Omental fat pad (tissue), 3 donors: ENCODE measurements at regions not wholly inside any gene's neighbourhood (a gene's known extent, or its start where the extent isn't known, plus 50 kb on each side); places are given as distances from the start of the nearest gene placed in this dataset.

ENCODE experiments used
- ATAC-seq: fragments of 150-250 bp; one replicate; pipeline ENCODE4 v1.9.1; 2016; ENCODE audit warnings: mild to moderate bottlenecking, moderate library complexity; ENCODE audit not compliant: low FRiP score
- DNase-seq: peaks from one replicate; pipeline ENCODE4 v3.0.0-alpha.2; 2019; ENCODE audit warnings: low spot score
- CTCF ChIP-seq, 3 donors: fragments of 450-650 bp; IDR thresholded peaks; one replicate each; pipeline ENCODE4 v1.5.1; 2016 to 2017; ENCODE audit warnings: antibody characterized with exemption in 3 of 3, mild to moderate bottlenecking in 3 of 3, moderate library complexity in 2 of 3

GRCh38 chr10:128868481-128868880 is 598.6 kb upstream of the MGMT start:
- DNase-seq (no peak), ATAC-seq (no peak)
- TF ChIP-seq CTCF (IDR thresholded peaks at IDR 0.05), result no peak

DNA sequence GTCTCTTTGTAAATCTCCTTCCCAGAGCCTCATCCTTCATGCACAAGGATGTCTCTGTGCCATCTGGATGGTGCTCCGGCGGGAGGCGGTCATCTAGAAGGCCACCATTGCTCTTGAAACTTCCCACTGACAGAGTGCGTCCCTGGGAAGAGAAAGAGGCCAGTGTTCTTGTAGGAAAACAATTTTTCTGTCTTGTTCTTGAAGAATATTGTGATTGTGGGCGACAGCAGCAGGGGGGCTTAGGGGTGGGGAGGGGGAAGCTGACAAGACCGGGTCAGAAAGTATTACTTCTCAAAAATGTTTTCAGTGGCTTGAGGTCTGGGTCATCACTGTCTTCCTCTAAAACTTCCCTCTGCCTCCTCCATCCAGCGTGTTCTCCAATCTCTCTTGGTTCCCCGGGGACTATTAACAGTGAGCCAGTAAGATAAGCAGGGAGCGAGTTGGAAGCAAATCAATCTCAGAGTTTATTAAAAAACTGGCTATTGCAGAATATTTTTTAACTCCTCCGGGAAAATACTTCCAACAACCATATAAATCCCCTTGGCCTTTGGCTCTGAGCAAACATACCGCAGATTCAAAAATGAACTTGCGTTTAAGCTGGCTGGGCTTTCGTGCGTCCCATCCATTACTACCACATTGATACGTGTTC is 597.8 kb upstream of the MGMT start:
- DNase-seq (no peak), ATAC-seq (no peak)
- no peak for TF ChIP-seq CTCF (IDR thresholded peaks at IDR 0.05)

DNA sequence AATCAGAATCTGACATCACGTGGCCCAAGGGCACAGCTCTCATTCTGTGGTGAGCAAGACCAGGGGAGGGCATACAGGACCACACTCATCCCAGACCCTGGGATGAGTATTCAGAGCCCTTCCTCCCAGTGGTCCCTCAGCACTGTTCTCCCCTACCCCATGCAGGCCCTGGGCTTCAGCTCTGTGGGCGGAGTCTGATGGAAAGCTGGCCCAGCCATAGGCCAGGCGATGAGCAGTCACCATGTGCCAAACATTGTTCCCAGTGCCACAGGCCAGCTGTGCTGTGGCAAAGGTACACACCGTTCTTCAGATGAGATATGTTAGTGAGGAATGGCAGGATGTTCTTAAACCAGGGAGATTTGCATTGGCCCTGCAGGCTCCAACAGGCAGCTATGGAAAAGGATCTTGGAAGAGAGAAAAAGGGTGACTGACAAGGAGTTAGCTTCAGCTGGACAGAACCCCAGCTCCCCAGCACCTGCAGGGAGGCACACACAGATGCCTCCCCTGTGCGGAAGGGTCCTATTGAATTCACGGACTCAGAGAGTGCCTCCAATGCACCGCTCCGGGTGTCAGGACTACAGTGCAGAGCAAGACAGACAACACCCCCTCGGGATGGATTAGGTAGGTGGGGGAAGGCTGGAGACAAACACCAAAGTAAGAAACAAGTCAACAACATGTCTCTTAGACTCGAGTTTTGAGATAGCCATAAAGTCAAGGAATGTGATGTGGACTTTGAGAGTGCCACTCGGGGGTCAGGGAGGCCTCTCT is 596.0 kb upstream of the MGMT start:
- ATAC-seq (no peak), DNase-seq (no peak)
- TF ChIP-seq CTCF (IDR thresholded peaks at IDR 0.05), result no peak

GRCh38 chr10:128871671-128872231 is 595.3 kb upstream of the MGMT start:
- ATAC-seq (no peak), DNase-seq (no peak)
- TF ChIP-seq CTCF (IDR thresholded peaks at IDR 0.05), result no peak

DNA sequence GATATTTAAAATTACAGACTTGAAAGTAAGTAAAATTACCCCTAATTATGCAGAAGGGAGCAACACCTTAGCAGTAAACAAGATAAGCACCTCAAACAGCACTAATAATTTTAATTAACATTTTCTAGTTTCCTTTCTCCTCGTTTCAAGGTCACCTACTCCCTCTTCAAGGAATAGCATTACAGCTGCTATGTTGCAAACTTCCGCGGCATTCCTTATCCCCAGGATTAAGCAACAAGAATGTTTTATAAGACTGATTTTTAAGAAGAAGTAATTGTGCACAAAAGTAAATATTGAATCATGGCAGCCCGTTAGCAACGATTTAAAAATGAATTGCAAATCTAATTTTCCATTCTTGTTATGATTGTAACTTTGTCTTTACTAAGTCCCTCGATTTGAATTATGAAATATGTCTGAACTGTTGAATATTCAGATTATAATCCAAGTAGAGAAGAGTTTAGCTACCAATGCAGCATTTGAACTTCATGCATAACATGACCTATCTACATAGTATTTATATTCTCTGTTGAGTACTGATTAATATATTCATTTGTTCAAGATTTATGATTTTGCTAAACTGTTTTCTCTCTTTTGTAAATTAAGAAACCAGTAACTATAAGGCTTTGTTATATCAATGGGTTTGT is 593.5 kb upstream of the MGMT start:
- ATAC-seq, result peak; percentile 30
- TF ChIP-seq CTCF (IDR thresholded peaks at IDR 0.05), result no peak
- no peak for DNase-seq

DNA sequence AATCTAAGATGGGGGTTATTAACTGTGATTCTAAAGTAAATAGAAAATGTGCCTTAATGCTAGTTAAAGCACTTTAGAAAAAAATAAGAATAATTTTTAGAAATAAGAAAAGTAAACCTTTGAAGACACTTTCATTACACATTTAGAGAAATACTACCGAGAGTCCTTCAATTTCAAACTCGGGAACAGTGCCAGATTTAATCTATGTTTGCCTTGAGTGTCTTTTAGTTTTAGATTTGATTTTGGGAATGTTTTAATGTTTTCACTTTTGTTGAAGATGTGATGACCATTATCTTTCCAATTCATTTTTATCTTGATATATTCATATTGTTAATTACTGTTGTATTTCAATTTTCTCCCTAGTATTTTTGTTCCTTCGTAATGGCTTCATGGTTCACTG is 592.7 kb upstream of the MGMT start:
- no peak for TF ChIP-seq CTCF (IDR thresholded peaks at IDR 0.05)
- DNase-seq, result no peak
- ATAC-seq, result no peak
